ENCODE measurements at regions not wholly inside any gene's neighbourhood (a gene's known extent, or its start where the extent isn't known, plus 50 kb on each side); places are given as distances from the start of the nearest gene placed in this dataset.
"Not testable (repeated sequence)": the region's sequence is repeated elsewhere in the genome, so short reads cannot be mapped to it uniquely, and the experiment has no call there.

- no peak overlapping the region for H3T11ph ChIP-seq (ENCODE audit: low read length)
- no peaks in the 10 kb centered on the region for H3K79me1 ChIP-seq (ENCODE audit: insufficient read depth, low read depth, low read length, poor library complexity, severe bottlenecking)
- H2AFZ ChIP-seq (ENCODE audit: low read length) = no peak overlapping the region
- H2BK20ac ChIP-seq (ENCODE audit: low read depth, low read length, poor library complexity, severe bottlenecking) = no peak overlapping the region
- H3K4me1 ChIP-seq (ENCODE audit: insufficient read depth, low read length) = no peaks in the 10 kb centered on the region
- no peaks in the 10 kb centered on the region for H3K4me1 Mint-ChIP-seq
- H3K9ac ChIP-seq (ENCODE audit: extremely low read depth, insufficient read length, low read length) = no peak overlapping the region
- H3K9me3 Mint-ChIP-seq = no peaks in the 10 kb centered on the region
- no peaks in the 10 kb centered on the region for H3K79me2 ChIP-seq (ENCODE audit: insufficient read depth, low read length)
- H4K8ac ChIP-seq (replicated peaks; ENCODE audit: insufficient read length, low read depth, low read length) = no peak overlapping the region
- no peak overlapping the region for H2BK5ac ChIP-seq (ENCODE audit: insufficient read length, low read length)
- H3K18ac ChIP-seq (ENCODE audit: insufficient read length, low read depth, low read length) = no peak overlapping the region
- no peak overlapping the region for H3K4ac ChIP-seq (ENCODE audit: low read depth, low read length)
- H3K27ac ChIP-seq (ENCODE audit: insufficient read length, low read depth, low read length) = no peak overlapping the region
- H4K91ac ChIP-seq (ENCODE audit: insufficient read length, low read depth, low read length) = no peak overlapping the region
- DNase-seq = no peak
- no peaks in the 10 kb centered on the region for H3K36me3 Mint-ChIP-seq (ENCODE audit: insufficient read depth in 1 of 3, low read depth in 3 of 3)
- H3K14ac ChIP-seq (ENCODE audit: insufficient read depth, low read length) = no peak overlapping the region
- no peaks in the 10 kb centered on the region for H3K27me3 Mint-ChIP-seq (ENCODE audit: low read depth)
- H2AK5ac ChIP-seq (ENCODE audit: insufficient read length, low read length) = no peak overlapping the region
- H2BK12ac ChIP-seq (ENCODE audit: insufficient read length, low read depth, low read length) = no peak overlapping the region
- no peaks in the 10 kb centered on the region for H3K27me3 ChIP-seq (ENCODE audit: insufficient read depth, low read length)
- no peak overlapping the region for H4K5ac ChIP-seq (ENCODE audit: insufficient read length, low read depth, low read length)
- WGBS (ENCODE audit: extremely low coverage, insufficient read length, low lambda C conversion rate) = no CpG with 5 or more reads among the region's 1 CpG
- TF ChIP-seq CTCF (conservative IDR thresholded peaks at IDR 0.05) = no peak
- H3K27ac Mint-ChIP-seq = no peak overlapping the region
- H3K4me3 Mint-ChIP-seq = no peak overlapping the region
- no peaks in the 10 kb centered on the region for H3K23me2 ChIP-seq (ENCODE audit: insufficient read length, low read depth, low read length, poor library complexity, severe bottlenecking)
- H3K4me2 ChIP-seq (ENCODE audit: insufficient read depth, insufficient read length, low read length) = no peak overlapping the region
- H2BK15ac ChIP-seq (ENCODE audit: low read depth, low read length) = no peak overlapping the region
- H2BK120ac ChIP-seq (ENCODE audit: low read depth, low read length, poor library complexity, severe bottlenecking) = no peak overlapping the region
- no peaks in the 10 kb centered on the region for H3K9me3 ChIP-seq (ENCODE audit: control insufficient read depth, low read depth, low read length)
- no peaks in the 10 kb centered on the region for H4K20me1 ChIP-seq (ENCODE audit: control insufficient read depth, insufficient read depth, insufficient read length)
- no peak overlapping the region for H3K56ac ChIP-seq (ENCODE audit: insufficient read length, low read depth, low read length)
- no peak overlapping the region for H3K23ac ChIP-seq (ENCODE audit: insufficient read length, low read depth, low read length)
Measured at GRCh38 chr3:145326666-145327065, 834.3 kb downstream of the PLOD2 start.

- H4K20me1 ChIP-seq (ENCODE audit: control insufficient read depth, insufficient read depth, insufficient read length); H3K18ac ChIP-seq (ENCODE audit: insufficient read length, low read depth, low read length); H3K27me3 Mint-ChIP-seq (ENCODE audit: low read depth); H3T11ph ChIP-seq (ENCODE audit: low read length); H3K4me1 Mint-ChIP-seq; H2BK15ac ChIP-seq (ENCODE audit: low read depth, low read length); H3K27ac ChIP-seq (ENCODE audit: insufficient read length, low read depth, low read length); H2BK20ac ChIP-seq (ENCODE audit: low read depth, low read length, poor library complexity, severe bottlenecking); H2AFZ ChIP-seq (ENCODE audit: low read length); H3K36me3 Mint-ChIP-seq (ENCODE audit: insufficient read depth in 1 of 3, low read depth in 3 of 3); H4K5ac ChIP-seq (ENCODE audit: insufficient read length, low read depth, low read length); H3K9me3 ChIP-seq (ENCODE audit: control insufficient read depth, low read depth, low read length); DNase-seq; H3K9ac ChIP-seq (ENCODE audit: extremely low read depth, insufficient read length, low read length); H2BK5ac ChIP-seq (ENCODE audit: insufficient read length, low read length); H3K23me2 ChIP-seq (ENCODE audit: insufficient read length, low read depth, low read length, poor library complexity, severe bottlenecking); H3K4me1 ChIP-seq (ENCODE audit: insufficient read depth, low read length); H2BK12ac ChIP-seq (ENCODE audit: insufficient read length, low read depth, low read length); H3K4me3 Mint-ChIP-seq; H3K56ac ChIP-seq (ENCODE audit: insufficient read length, low read depth, low read length); H3K23ac ChIP-seq (ENCODE audit: insufficient read length, low read depth, low read length); H3K79me1 ChIP-seq (ENCODE audit: insufficient read depth, low read depth, low read length, poor library complexity, severe bottlenecking); H2AK5ac ChIP-seq (ENCODE audit: insufficient read length, low read length); H4K91ac ChIP-seq (ENCODE audit: insufficient read length, low read depth, low read length); H3K4ac ChIP-seq (ENCODE audit: low read depth, low read length); H3K14ac ChIP-seq (ENCODE audit: insufficient read depth, low read length); H4K8ac ChIP-seq (replicated peaks; ENCODE audit: insufficient read length, low read depth, low read length); H2BK120ac ChIP-seq (ENCODE audit: low read depth, low read length, poor library complexity, severe bottlenecking); H3K79me2 ChIP-seq (ENCODE audit: insufficient read depth, low read length); H3K27ac Mint-ChIP-seq; H3K4me2 ChIP-seq (ENCODE audit: insufficient read depth, insufficient read length, low read length); H3K9me3 Mint-ChIP-seq; H3K27me3 ChIP-seq (ENCODE audit: insufficient read depth, low read length): not testable (repeated sequence)
- WGBS (ENCODE audit: extremely low coverage, insufficient read length, low lambda C conversion rate) = no CpG with 5 or more reads among the region's 31 CpGs
Measured at GRCh38 chr3:145333427-145333826, 827.6 kb downstream of the PLOD2 start.

All from H9 (cell line).